Dedifferentiated amniotic fluid mesenchymal stem cell (primary cell): ENCODE measurements at regions not wholly inside any gene's neighbourhood (a gene's known extent, or its start where the extent isn't known, plus 50 kb on each side); places are given as distances from the start of the nearest gene placed in this dataset.
"Not testable (repeated sequence)": the region's sequence is repeated elsewhere in the genome, so short reads cannot be mapped to it uniquely, and the experiment has no call there.

Experiments used
- DNase-seq: peaks from one replicate; pipeline ENCODE4 v3.0.0-alpha.2; 2016; ENCODE audit errors: extremely low spot score

DNA sequence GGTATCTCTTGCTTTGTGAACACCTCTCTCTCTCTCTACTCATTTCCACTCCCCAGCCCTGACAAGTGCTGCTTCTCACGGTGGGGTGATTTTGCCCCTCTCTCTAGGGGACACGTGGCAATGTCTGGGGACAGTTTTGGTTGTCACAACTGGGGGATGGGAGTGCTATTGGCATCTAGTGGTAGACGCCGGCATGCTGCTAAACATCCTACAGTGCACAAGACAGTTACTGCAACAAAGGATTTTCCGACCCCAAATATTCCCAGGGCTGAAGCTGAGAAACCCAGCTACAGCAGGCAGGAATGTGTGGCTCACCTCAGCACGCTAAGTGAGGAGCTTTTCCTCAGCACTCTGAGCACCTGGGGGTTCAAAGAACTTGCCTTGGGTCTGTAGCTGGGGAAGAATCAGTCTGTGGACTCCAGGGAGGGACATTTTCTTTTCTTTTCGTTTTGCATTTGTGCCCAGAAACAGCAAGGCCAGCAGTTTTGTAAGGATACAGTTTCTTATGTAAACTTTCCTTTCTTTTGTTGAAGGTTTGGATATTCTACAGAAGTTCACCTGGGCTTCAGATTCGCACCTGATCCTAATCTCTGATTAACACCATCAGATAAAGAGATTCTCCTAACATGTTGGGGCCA is 246.9 kb upstream of the ZFP64 start:
- DNase-seq = no peak

GRCh38 chr20:52434453-52434852 is 242.9 kb upstream of the ZFP64 start:
- no peak for DNase-seq

DNA sequence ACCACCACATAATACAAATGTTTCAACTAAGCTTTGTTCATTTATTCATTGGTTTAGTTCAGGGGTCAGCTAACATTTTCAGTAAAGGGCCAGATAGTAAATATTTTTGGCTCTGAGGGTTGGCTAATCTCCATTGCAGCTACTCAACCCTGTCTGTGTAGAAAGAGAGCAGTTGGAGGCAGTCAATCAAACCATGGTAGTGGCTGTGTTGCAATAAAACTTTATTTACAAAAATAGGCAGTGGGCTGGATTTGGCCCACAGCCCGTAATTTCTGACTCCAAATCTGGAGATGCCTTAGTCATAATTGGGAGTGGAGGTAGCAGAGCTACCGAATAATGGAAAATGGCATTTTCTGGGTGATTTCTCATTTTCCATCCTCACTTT is 242.5 kb upstream of the ZFP64 start:
- DNase-seq = no peak

- DNase-seq = no peak
These were observed 241.9 kb upstream of the ZFP64 start for GRCh38 chr20:52433326-52434040.

DNA sequence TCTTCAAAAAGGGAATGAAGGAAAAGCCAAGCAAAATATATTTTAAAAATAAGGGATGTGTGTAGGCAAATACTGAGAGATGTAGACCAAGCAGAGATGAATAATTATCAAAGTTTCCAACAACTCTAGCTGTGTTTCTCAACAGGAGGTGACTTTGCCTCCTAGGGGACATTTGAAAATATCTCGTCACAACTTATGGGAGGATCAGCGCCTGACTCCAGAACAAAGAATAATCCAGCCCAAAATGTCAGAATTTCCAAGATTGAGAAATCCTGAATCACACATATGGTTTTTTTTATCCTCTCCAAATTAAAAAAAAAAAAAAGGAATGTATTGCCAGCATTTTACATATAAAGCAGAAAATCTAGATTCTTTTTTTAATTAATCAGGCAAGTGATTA is 241.2 kb upstream of the ZFP64 start:
- DNase-seq = no peak

DNA sequence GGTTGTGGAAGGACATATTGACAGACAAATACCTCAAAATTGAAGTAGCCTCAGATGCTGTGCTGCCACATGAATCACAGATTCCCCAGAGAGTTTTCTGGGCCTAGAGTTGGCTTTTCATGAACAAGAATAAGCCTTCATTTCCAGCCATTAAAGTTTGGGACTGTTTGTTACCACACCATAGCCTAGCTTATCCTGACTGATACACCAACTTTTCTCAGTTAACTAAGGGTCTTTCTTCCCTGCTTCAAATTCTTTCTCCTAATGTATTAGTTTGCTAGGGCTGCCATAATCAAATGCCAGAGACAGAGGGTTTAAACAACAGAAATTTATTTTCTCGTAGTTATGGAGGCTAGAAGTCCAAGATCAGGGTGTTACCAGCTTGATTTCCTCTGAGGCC is 237.4 kb upstream of the ZFP64 start:
- DNase-seq = no peak

- no peak for DNase-seq
These were observed 236.4 kb upstream of the ZFP64 start for GRCh38 chr20:52427960-52428359.

- no peak for DNase-seq
These were observed 235.3 kb upstream of the ZFP64 start for GRCh38 chr20:52426856-52427255.

DNA sequence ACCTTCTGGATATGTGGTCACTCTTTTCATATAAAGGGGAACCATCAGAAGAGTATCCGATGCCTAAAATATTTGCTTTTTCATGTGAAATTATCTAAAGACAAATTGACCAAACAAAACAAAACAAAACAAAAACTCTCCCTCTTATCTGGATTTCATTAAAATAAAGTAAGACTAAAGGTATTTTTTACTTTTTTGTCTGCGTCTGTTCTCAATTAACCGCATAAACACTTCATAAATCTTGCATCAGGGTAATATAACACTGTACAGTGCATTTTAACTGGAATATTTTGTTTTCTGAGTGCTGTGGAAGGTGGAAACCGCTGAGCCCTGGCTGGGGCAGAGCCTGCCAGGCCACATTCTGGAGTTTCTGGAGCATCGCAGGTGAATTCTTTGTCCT is 234.1 kb upstream of the ZFP64 start:
- DNase-seq = no peak

DNA sequence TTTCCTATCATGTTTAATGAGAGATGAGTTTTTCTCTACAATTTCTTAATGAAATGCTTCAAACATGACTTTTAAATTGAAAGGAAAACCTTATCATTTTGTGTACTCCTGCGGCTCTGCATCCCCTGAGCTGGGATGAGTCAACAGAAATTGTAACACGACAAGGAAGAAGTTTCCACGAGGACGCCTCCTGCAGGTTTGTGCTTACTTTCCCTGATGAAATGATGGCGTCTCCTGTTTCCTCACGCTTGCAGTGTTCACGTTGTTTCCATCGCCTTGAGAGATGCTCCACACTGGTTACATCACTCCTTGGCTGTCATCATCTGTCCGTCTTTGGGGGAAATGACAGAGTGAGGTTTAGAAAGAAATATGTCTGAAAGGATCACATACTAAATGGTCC is 233.7 kb upstream of the ZFP64 start:
- DNase-seq = no peak

- not testable (repeated sequence) for DNase-seq
These were observed 232.9 kb upstream of the ZFP64 start for GRCh38 chr20:52424357-52424942.

DNA sequence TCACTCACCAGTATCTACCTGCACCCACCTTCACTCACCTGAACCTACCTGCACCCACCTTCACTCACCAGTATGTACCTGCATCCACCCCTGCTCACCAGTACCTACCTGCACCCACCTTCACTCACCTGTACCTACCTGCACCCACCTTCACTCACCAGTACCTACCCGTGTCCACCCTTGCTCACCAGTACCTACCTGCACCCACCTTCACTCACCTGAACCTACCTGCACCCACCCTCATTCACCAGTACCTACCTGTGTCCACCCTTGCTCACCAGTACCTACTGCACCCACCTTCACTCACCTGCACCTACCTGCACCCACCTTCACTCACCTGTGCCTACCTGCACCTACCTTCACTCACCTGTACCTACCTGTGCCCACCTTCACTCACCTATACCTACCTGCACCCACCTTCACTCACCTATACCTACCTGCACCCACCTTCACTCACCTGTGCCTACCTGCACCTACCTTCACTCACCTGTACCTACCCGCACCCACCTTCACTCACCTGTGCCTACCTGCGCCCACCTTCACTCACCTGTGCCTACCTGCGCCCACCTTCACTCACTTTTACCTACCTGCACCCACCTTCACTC is 232.1 kb upstream of the ZFP64 start:
- DNase-seq = not testable (repeated sequence)

GRCh38 chr20:52422574-52423336 is 231.2 kb upstream of the ZFP64 start:
- no peak for DNase-seq

GRCh38 chr20:52420805-52421204 is 229.2 kb upstream of the ZFP64 start:
- no peak for DNase-seq

GRCh38 chr20:52419205-52419604 is 227.6 kb upstream of the ZFP64 start:
- DNase-seq = no peak

DNA sequence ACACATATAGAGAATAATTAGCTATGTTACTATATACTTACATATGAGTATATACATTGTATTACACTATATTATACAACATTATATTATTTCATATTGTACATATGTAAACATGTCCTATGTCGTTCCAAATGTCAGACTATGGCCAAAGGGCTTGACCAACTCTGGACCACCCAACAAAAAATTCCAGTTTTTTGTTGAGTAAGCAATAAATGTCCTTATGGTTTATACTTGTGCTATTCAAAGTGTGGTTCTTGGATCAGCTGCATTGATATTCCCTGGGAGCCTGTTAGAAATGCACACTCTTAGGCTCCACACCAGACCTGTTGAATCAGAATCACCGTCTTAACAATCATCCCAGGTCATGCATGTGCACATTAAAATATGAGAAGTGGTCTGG is 225.4 kb upstream of the ZFP64 start:
- DNase-seq = no peak

DNA sequence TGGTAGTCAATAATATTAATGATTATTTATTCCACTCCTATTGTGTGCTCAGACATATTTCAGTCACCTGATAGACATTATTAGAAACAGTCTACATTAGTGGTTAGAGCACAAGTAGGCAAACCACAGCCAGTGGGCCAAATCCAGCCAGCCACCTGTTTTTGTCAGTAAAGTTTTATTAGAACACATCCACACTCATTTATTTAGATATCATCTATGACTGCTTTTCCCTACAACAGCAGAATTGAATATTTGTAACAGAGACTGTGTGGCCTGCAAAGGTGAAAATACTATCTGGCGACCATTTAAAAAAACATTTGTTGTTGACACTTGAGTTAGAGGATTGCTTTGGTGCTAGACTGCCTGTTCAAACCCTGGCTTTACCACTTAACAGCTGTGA is 220.0 kb upstream of the ZFP64 start:
- no peak for DNase-seq

GRCh38 chr20:52410731-52411234 is 219.2 kb upstream of the ZFP64 start:
- no peak for DNase-seq

DNA sequence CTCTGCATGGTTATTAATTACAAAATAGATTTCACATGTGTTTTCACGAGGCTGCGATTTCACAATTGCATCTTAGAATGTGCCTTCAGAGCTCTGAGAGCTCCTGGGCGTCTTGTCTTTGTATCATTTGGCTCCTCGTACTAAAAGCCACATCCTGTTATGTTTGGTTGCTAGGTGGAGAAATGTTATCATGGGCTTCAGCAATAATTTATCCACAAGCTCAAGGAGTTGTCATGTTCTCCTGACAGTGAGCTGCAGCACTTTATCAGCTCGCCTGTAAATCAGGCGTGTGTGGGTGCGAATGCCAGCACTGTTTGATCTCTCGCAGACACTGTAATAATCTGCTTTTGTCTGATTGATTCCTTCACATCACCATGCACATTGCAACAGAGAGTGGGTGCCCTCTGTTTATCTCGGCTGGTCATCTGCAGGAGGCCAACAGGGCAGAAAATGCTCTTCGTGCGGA is 218.6 kb upstream of the ZFP64 start:
- no peak for DNase-seq

GRCh38 chr20:52405986-52406385 is 214.4 kb upstream of the ZFP64 start:
- DNase-seq = no peak

- DNase-seq = no peak
These were observed 213.8 kb upstream of the ZFP64 start for GRCh38 chr20:52405417-52405816.

DNA sequence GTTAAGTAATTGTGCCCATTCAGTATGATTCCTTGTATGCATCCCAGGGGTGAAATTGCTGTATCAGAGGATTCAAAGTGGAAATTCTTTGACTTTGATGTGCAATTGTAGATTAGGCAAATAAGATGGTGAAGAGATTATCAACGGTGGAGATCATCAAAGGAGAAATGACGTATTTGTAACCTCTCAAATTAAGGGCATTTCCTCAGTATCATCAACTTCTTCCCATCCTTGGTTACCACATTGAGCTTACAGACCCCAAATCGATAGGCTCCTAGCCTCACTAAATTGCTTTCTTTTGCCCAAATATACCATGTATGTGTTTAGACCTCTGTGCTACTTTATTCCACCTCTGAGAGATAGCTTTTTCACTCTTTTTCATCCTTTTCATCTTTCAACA is 213.1 kb upstream of the ZFP64 start:
- no peak for DNase-seq
